Skin of body (tissue), 1 donor: ENCODE measurements at regions not wholly inside any gene's neighbourhood (a gene's known extent, or its start where the extent isn't known, plus 50 kb on each side); places are given as distances from the start of the nearest gene placed in this dataset.

ENCODE experiments used
- DNase-seq: peaks from one replicate; lab custom pipeline; 2025; lab: John Stamatoyannopoulos, UW

GRCh38 chr22:42180349-42180842 is 49.8 kb upstream of the CYP2D6 start:
- no peak for DNase-seq
